PFSK-1 (cell line): ENCODE measurements at regions not wholly inside any gene's neighbourhood (a gene's known extent, or its start where the extent isn't known, plus 50 kb on each side); places are given as distances from the start of the nearest gene placed in this dataset.

Experiments
- FOXP2 ChIP-seq: optimal IDR thresholded peaks from 2 replicates; pipeline ENCODE3; 2011; ENCODE audit warnings: borderline replicate concordance, control low read depth, inconsistent platforms; ENCODE audit not compliant: insufficient read depth; ENCODE audit errors: extremely low read length, extremely low read depth
- POLR2AphosphoS5 ChIP-seq: IDR thresholded peaks from 2 replicates; pipeline ENCODE4 v1.6.1; 2012; ENCODE audit warnings: low read depth, mild to moderate bottlenecking, control low read depth, low read length, moderate library complexity
- SIN3A ChIP-seq: IDR thresholded peaks from 2 replicates; pipeline ENCODE4 v1.6.1; 2012; ENCODE audit warnings: mild to moderate bottlenecking, low read length, moderate library complexity, borderline replicate concordance; ENCODE audit not compliant: insufficient read depth
- TAF1 ChIP-seq: IDR thresholded peaks from 2 replicates; pipeline ENCODE4 v1.6.1; 2012; ENCODE audit warnings: low read length, control low read depth, borderline replicate concordance; ENCODE audit not compliant: insufficient read depth
- TF ChIP-seq, protein P1 (sequence below), 2 experiments: IDR thresholded peaks; 2 replicates each; pipeline versions ENCODE4 v1.6.1 to v1.8.0; 2011 to 2012; ENCODE audit warnings: low read depth in 2 of 2, low read length in 2 of 2, control low read depth in 1 of 2, inconsistent platforms in 1 of 2, mild to moderate bottlenecking in 1 of 2, moderate library complexity in 1 of 2; ENCODE audit not compliant: insufficient read depth in 1 of 2

DNA sequence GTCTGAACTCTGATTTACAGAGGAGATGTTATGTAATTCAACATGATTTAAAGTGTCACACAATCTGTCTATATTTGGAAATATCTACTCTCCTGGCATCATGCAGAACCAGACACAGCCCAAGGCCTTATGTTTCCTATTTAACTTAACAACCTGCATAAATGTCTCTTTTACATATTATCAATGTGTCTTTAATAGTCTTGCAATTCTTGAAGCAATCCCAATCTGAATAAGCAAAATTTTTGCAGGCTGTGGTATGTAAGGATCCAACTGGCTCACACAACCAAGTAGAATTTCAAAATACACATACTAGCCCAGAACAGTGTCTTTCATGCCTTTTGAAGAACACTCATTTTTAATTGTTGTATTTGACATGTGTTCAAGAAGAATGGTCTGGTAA, 443.2 kb downstream of the MAFB start:
- TF ChIP-seq SIN3A = no peak
- TF ChIP-seq, protein P1, sequence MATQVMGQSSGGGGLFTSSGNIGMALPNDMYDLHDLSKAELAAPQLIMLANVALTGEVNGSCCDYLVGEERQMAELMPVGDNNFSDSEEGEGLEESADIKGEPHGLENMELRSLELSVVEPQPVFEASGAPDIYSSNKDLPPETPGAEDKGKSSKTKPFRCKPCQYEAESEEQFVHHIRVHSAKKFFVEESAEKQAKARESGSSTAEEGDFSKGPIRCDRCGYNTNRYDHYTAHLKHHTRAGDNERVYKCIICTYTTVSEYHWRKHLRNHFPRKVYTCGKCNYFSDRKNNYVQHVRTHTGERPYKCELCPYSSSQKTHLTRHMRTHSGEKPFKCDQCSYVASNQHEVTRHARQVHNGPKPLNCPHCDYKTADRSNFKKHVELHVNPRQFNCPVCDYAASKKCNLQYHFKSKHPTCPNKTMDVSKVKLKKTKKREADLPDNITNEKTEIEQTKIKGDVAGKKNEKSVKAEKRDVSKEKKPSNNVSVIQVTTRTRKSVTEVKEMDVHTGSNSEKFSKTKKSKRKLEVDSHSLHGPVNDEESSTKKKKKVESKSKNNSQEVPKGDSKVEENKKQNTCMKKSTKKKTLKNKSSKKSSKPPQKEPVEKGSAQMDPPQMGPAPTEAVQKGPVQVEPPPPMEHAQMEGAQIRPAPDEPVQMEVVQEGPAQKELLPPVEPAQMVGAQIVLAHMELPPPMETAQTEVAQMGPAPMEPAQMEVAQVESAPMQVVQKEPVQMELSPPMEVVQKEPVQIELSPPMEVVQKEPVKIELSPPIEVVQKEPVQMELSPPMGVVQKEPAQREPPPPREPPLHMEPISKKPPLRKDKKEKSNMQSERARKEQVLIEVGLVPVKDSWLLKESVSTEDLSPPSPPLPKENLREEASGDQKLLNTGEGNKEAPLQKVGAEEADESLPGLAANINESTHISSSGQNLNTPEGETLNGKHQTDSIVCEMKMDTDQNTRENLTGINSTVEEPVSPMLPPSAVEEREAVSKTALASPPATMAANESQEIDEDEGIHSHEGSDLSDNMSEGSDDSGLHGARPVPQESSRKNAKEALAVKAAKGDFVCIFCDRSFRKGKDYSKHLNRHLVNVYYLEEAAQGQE (IDR thresholded peaks at IDR 0.05; ENCODE audit: insufficient read depth in 1 of 2, low read depth in 2 of 2, low read length in 2 of 2) = no peak
- TF ChIP-seq POLR2AphosphoS5 = no peak
- no peak for TF ChIP-seq TAF1
- TF ChIP-seq FOXP2 = no peak
